ENCODE measurements at regions not wholly inside any gene's neighbourhood (a gene's known extent, or its start where the extent isn't known, plus 50 kb on each side); places are given as distances from the start of the nearest gene placed in this dataset.

DNA sequence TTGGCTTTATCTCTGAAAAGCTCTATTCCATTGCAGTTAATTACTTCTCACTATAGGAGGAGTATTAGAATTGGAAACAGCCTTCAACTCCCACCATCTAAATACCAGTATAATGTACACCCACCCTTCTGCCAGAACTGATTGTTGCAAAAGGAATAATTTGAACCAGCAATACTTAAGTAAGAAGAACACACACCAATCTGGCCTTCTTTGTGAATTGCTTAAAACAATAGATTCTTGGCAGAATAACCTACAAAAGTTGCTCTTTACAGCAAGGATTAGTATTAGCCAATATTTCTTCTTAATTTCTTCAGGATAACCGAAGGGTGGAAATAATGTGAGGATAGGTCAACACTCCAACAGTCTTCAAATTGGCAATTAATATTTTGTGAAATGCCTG is 54.9 kb upstream of the ADAMTS5 start:
- TF ChIP-seq, protein P1, sequence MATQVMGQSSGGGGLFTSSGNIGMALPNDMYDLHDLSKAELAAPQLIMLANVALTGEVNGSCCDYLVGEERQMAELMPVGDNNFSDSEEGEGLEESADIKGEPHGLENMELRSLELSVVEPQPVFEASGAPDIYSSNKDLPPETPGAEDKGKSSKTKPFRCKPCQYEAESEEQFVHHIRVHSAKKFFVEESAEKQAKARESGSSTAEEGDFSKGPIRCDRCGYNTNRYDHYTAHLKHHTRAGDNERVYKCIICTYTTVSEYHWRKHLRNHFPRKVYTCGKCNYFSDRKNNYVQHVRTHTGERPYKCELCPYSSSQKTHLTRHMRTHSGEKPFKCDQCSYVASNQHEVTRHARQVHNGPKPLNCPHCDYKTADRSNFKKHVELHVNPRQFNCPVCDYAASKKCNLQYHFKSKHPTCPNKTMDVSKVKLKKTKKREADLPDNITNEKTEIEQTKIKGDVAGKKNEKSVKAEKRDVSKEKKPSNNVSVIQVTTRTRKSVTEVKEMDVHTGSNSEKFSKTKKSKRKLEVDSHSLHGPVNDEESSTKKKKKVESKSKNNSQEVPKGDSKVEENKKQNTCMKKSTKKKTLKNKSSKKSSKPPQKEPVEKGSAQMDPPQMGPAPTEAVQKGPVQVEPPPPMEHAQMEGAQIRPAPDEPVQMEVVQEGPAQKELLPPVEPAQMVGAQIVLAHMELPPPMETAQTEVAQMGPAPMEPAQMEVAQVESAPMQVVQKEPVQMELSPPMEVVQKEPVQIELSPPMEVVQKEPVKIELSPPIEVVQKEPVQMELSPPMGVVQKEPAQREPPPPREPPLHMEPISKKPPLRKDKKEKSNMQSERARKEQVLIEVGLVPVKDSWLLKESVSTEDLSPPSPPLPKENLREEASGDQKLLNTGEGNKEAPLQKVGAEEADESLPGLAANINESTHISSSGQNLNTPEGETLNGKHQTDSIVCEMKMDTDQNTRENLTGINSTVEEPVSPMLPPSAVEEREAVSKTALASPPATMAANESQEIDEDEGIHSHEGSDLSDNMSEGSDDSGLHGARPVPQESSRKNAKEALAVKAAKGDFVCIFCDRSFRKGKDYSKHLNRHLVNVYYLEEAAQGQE (IDR thresholded peaks at IDR 0.05; ENCODE audit: low read depth), result no peak
- TF ChIP-seq RAD21 (IDR thresholded peaks at IDR 0.05; ENCODE audit: low read depth), result no peak
- no peak for TF ChIP-seq EP300 (IDR thresholded peaks at IDR 0.05; ENCODE audit: borderline replicate concordance)
- TF ChIP-seq CEBPB (IDR thresholded peaks at IDR 0.05), result no peak
- no peak for TF ChIP-seq EGR1 (IDR thresholded peaks at IDR 0.05)
- TF ChIP-seq FOXM1 (IDR thresholded peaks at IDR 0.05; ENCODE audit: borderline replicate concordance, low read depth), result no peak
- TF ChIP-seq, protein P2, sequence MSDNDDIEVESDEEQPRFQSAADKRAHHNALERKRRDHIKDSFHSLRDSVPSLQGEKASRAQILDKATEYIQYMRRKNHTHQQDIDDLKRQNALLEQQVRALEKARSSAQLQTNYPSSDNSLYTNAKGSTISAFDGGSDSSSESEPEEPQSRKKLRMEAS (IDR thresholded peaks at IDR 0.05), result no peak
- TF ChIP-seq TCF12 (IDR thresholded peaks at IDR 0.05; ENCODE audit: low read depth), result no peak
- no peak for TF ChIP-seq YY1 (IDR thresholded peaks at IDR 0.05; ENCODE audit: low read depth)
- no peak for TF ChIP-seq TAF1 (IDR thresholded peaks at IDR 0.05; ENCODE audit: low read depth)
- TF ChIP-seq, protein P3, sequence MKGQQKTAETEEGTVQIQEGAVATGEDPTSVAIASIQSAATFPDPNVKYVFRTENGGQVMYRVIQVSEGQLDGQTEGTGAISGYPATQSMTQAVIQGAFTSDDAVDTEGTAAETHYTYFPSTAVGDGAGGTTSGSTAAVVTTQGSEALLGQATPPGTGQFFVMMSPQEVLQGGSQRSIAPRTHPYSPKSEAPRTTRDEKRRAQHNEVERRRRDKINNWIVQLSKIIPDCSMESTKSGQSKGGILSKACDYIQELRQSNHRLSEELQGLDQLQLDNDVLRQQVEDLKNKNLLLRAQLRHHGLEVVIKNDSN (IDR thresholded peaks at IDR 0.05), result no peak

Data from Ishikawa (cell line).